H1 (cell line): ENCODE measurements at regions not wholly inside any gene's neighbourhood (a gene's known extent, or its start where the extent isn't known, plus 50 kb on each side); places are given as distances from the start of the nearest gene placed in this dataset.
"Not testable (repeated sequence)": the region's sequence is repeated elsewhere in the genome, so short reads cannot be mapped to it uniquely, and the experiment has no call there.

Source experiments
- CTCF ChIA-PET: fragments of 300-600 bp; sonication (Branson Sonifier 250); formaldehyde crosslinking; loops from one replicate; lab custom pipeline; 2021; ENCODE audit not compliant: partially characterized antibody; lab: Charles Lee
- POLR2A ChIA-PET: fragments of 300-600 bp; sonication (Branson Sonifier 250); formaldehyde crosslinking; loops from one replicate; lab custom pipeline; 2021; ENCODE audit warnings: inconsistent platforms; ENCODE audit not compliant: partially characterized antibody; lab: Charles Lee
- DNase-seq, 2 experiments: peaks; one replicate each; pipeline versions ENCODE4 v3.0.0 to v3.0.0-alpha.2; 2010 to 2022; ENCODE audit warnings: low spot score in 2 of 2, low read depth in 1 of 2, mixed read lengths in 1 of 2
- FAIRE-seq: peaks from 2 replicates; lab custom pipeline; 2011; peaks lifted over from hg19 to GRCh38; lab: Jason Lieb, UNC
- H2AFZ ChIP-seq: 2 replicates; pipeline ENCODE4 v1.8.1; 2012; ENCODE audit warnings: low read length, inconsistent platforms
- H2AK5ac ChIP-seq: 2 replicates; pipeline ENCODE4 v1.6.1; 2013; ENCODE audit warnings: low read depth, low read length
- H2BK120ac ChIP-seq: replicated peaks from 2 replicates; pipeline ENCODE3; 2013; ENCODE audit warnings: low read depth, low read length, inconsistent platforms
- H2BK12ac ChIP-seq: 2 replicates; pipeline ENCODE4 v1.6.1; 2013; ENCODE audit warnings: low read depth, low read length
- H2BK15ac ChIP-seq: 2 replicates; pipeline ENCODE4 v1.6.1; 2013; ENCODE audit warnings: low read length
- H2BK20ac ChIP-seq: 2 replicates; pipeline ENCODE4 v1.6.1; 2013; ENCODE audit warnings: low read length
- H2BK5ac ChIP-seq: 2 replicates; pipeline ENCODE4 v1.6.1; 2013; ENCODE audit warnings: low read depth, low read length
- H3K14ac ChIP-seq: 2 replicates; pipeline ENCODE4 v1.6.1; 2013; ENCODE audit warnings: inconsistent platforms; ENCODE audit not compliant: insufficient read length
- H3K18ac ChIP-seq: 2 replicates; pipeline ENCODE4 v1.6.1; 2013; ENCODE audit warnings: low read length; ENCODE audit errors: extremely low read depth
- H3K23ac ChIP-seq: 2 replicates; pipeline ENCODE4 v1.6.1; 2013; ENCODE audit warnings: inconsistent platforms; ENCODE audit not compliant: insufficient read length
- H3K23me2 ChIP-seq: 2 replicates; pipeline ENCODE4 v1.6.1; 2013; ENCODE audit warnings: low read depth, low read length
- H3K27ac ChIP-seq: 2 replicates; pipeline ENCODE4 v1.6.1; 2011; ENCODE audit warnings: low read depth, low read length, inconsistent platforms
- H3K27me3 ChIP-seq, 4 experiments: replicated peaks in 1 of 4; 1 replicate in 1 of 4; 2 replicates in 3 of 4; pipeline versions ENCODE4 v1.6.1 to v1.8.1; 2011 to 2013; ENCODE audit warnings: low read length in 3 of 4, mild to moderate bottlenecking in 3 of 4, inconsistent platforms in 2 of 4, mixed read lengths in 2 of 4, moderate library complexity in 1 of 4; ENCODE audit not compliant: control insufficient read depth in 3 of 4, insufficient read depth in 3 of 4; ENCODE audit errors: extremely low read depth in 1 of 4
- H3K36me3 ChIP-seq, 4 experiments: 2 replicates each; pipeline versions ENCODE4 v1.6.1 to v1.8.1; 2011 to 2013; ENCODE audit warnings: mild to moderate bottlenecking in 4 of 4, low read length in 3 of 4, moderate library complexity in 2 of 4, control low read depth in 1 of 4, inconsistent platforms in 1 of 4; ENCODE audit not compliant: insufficient read depth in 4 of 4, control insufficient read depth in 2 of 4
- H3K4ac ChIP-seq: replicated peaks from 2 replicates; pipeline ENCODE3; 2013; ENCODE audit warnings: low read length, low read depth, mixed read lengths, inconsistent platforms; ENCODE audit not compliant: insufficient read length
- H3K4me1 ChIP-seq, 4 experiments: replicated peaks in 1 of 4; 1 replicate in 1 of 4; 2 replicates in 3 of 4; pipeline versions ENCODE4 v1.6.1 to v1.8.1; 2011 to 2013; ENCODE audit warnings: low read length in 3 of 4, inconsistent platforms in 2 of 4, mixed read lengths in 1 of 4; ENCODE audit not compliant: insufficient read depth in 4 of 4, control insufficient read depth in 3 of 4
- H3K4me2 ChIP-seq, 2 experiments: 2 replicates each; pipeline versions ENCODE4 v1.6.1 to v1.8.1; 2011 to 2013; ENCODE audit warnings: low read depth in 2 of 2, low read length in 2 of 2, control low read depth in 1 of 2, inconsistent platforms in 1 of 2, mild to moderate bottlenecking in 1 of 2; ENCODE audit not compliant: insufficient read depth in 1 of 2
- H3K4me3 ChIP-seq, 4 experiments: fragments of 200-600, 300-600 bp in 1 of 4; sonication (generic), shearing (Covaris generic), sonication (Bioruptor Twin) in 1 of 4; 2 replicates each; pipeline versions ENCODE4 v1.5.1 to v1.8.1; 2011 to 2016; ENCODE audit warnings: low read length in 4 of 4, low read depth in 3 of 4, control low read depth in 2 of 4, inconsistent platforms in 2 of 4, mild to moderate bottlenecking in 2 of 4, mixed read lengths in 1 of 4, moderate library complexity in 1 of 4; ENCODE audit not compliant: insufficient read depth in 2 of 4; ENCODE audit errors: extremely low read depth in 1 of 4
- H3K56ac ChIP-seq: replicated peaks from 2 replicates; pipeline ENCODE3; 2013; ENCODE audit warnings: low read depth, mild to moderate bottlenecking, mixed read lengths, low read length, inconsistent platforms; ENCODE audit not compliant: insufficient read length
- H3K79me1 ChIP-seq: 2 replicates; pipeline ENCODE4 v1.6.1; 2013; ENCODE audit warnings: low read depth, low read length, control low read depth
- H3K79me2 ChIP-seq, 2 experiments: 2 replicates each; pipeline versions ENCODE4 v1.6.1 to v1.8.1; 2012 to 2013; ENCODE audit warnings: low read length in 2 of 2, mild to moderate bottlenecking in 2 of 2, inconsistent platforms in 1 of 2; ENCODE audit not compliant: insufficient read depth in 2 of 2, control insufficient read depth in 1 of 2
- H3K9ac ChIP-seq, 4 experiments: replicated peaks in 1 of 4; 1 replicate in 1 of 4; 2 replicates in 3 of 4; pipeline versions ENCODE4 v1.6.1 to v1.8.1; 2011 to 2013; ENCODE audit warnings: low read depth in 3 of 4, low read length in 3 of 4, control low read depth in 2 of 4, mild to moderate bottlenecking in 2 of 4, moderate library complexity in 2 of 4, inconsistent platforms in 1 of 4; ENCODE audit errors: extremely low read depth in 1 of 4
- H3K9me3 ChIP-seq, 2 experiments: 2 replicates each; pipeline versions ENCODE4 v1.6.1 to v1.8.1; 2012 to 2013; ENCODE audit warnings: mild to moderate bottlenecking in 2 of 2, moderate library complexity in 2 of 2, control low read depth in 1 of 2, inconsistent platforms in 1 of 2, low read depth in 1 of 2, low read length in 1 of 2, mixed read lengths in 1 of 2; ENCODE audit not compliant: insufficient read depth in 2 of 2
- H4K20me1 ChIP-seq, 2 experiments: replicated peaks in 1 of 2; 2 replicates each; pipeline versions ENCODE3 to v1.8.1; 2011 to 2013; ENCODE audit warnings: inconsistent platforms in 2 of 2, low read length in 2 of 2, mild to moderate bottlenecking in 1 of 2; ENCODE audit not compliant: insufficient read depth in 2 of 2, control insufficient read depth in 1 of 2
- H4K5ac ChIP-seq: 2 replicates; pipeline ENCODE4 v1.6.1; 2013; ENCODE audit warnings: low read length, low read depth, mixed read lengths, inconsistent platforms; ENCODE audit not compliant: insufficient read length
- H4K8ac ChIP-seq: 2 replicates; pipeline ENCODE4 v1.8.0; 2013; ENCODE audit warnings: mild to moderate bottlenecking, moderate library complexity, low read length, inconsistent platforms; ENCODE audit not compliant: insufficient read depth; ENCODE audit errors: extremely low read depth
- H4K91ac ChIP-seq: replicated peaks from 2 replicates; pipeline ENCODE3; 2013; ENCODE audit warnings: low read length, mixed read lengths, inconsistent platforms; ENCODE audit not compliant: insufficient read length
- WGBS, 2 experiments: shearing (Covaris generic) in 1 of 2; methylation state at CpG; one replicate each; pipeline versions ENCODE4 v1.1.6 to v1.1.7; 2013 to 2015; ENCODE audit warnings: low lambda C conversion rate in 2 of 2, mixed read lengths in 2 of 2, inconsistent platforms in 1 of 2, low coverage in 1 of 2, missing lambda C conversion rate in 1 of 2; ENCODE audit not compliant: insufficient replicate concordance in 2 of 2, insufficient coverage in 1 of 2, insufficient read length in 1 of 2; ENCODE audit errors: extremely low coverage in 1 of 2, missing lambda C conversion rate in 1 of 2; 5-methylcytosine and 5-hydroxymethylcytosine counted together

DNA sequence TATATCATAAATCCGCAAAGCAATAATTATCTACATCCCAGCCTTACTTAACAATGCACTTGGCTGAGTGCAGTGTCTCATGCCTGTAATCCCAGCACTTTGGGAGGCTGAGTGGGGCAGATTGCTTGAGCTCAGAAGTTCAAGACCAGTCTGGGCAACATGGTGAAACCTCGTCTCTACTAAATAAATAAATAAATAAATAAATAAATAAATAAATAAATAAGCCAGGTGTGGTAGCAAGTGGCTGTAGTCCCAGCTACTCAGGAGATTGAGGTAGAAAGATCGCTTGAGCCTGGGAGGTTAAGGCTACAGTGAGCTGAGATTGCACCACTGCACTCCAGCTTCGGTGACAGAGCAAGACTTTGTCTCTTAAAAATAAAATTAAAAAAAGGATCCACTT is 898.1 kb downstream of the DNAJB9 start:
- H3K18ac ChIP-seq, H3K14ac ChIP-seq, H3K56ac ChIP-seq, H3K9me3 ChIP-seq, H3K4me2 ChIP-seq, H2AK5ac ChIP-seq, H3K27me3 ChIP-seq, H3K4me3 ChIP-seq, POLR2A ChIA-PET, H2BK120ac ChIP-seq, H3K23me2 ChIP-seq, H3K79me2 ChIP-seq, H2BK20ac ChIP-seq, H2BK15ac ChIP-seq, DNase-seq, H2BK12ac ChIP-seq, H3K9ac ChIP-seq, H3K27ac ChIP-seq, H4K8ac ChIP-seq, H3K79me1 ChIP-seq, H3K36me3 ChIP-seq, H3K4me1 ChIP-seq, H3K4ac ChIP-seq, H3K23ac ChIP-seq, FAIRE-seq, H4K91ac ChIP-seq, H2AFZ ChIP-seq, H2BK5ac ChIP-seq, H4K5ac ChIP-seq, H4K20me1 ChIP-seq: not testable (repeated sequence)
- 87% methylated on average over 4 of the region's 4 CpGs; no CpG with 5 or more reads in 1 of the 2 experiments for WGBS, 2 experiments
- CTCF ChIA-PET = interaction anchor here (1.5 kb wide), 1 partner anchor 12 kb away, joined by 4 read pairs; no protein-coding TSS in a partner anchor
